Loucy (cell line): ENCODE measurements at regions not wholly inside any gene's neighbourhood (a gene's known extent, or its start where the extent isn't known, plus 50 kb on each side); places are given as distances from the start of the nearest gene placed in this dataset.

Experiments used
- EZH2phosphoT487 ChIP-seq: fragments of 200-600 bp; IDR thresholded peaks from 2 replicates; pipeline ENCODE4 v1.6.1; 2018; ENCODE audit warnings: antibody characterized with exemption, mild to moderate bottlenecking, moderate library complexity, borderline replicate concordance
- TF ChIP-seq, protein P1 (sequence below): fragments of 200-600 bp; sonication (generic); conservative IDR thresholded peaks from 2 replicates; pipeline ENCODE4 v1.5.1; 2014; ENCODE audit warnings: mild to moderate bottlenecking, antibody characterized with exemption, low read length

DNA sequence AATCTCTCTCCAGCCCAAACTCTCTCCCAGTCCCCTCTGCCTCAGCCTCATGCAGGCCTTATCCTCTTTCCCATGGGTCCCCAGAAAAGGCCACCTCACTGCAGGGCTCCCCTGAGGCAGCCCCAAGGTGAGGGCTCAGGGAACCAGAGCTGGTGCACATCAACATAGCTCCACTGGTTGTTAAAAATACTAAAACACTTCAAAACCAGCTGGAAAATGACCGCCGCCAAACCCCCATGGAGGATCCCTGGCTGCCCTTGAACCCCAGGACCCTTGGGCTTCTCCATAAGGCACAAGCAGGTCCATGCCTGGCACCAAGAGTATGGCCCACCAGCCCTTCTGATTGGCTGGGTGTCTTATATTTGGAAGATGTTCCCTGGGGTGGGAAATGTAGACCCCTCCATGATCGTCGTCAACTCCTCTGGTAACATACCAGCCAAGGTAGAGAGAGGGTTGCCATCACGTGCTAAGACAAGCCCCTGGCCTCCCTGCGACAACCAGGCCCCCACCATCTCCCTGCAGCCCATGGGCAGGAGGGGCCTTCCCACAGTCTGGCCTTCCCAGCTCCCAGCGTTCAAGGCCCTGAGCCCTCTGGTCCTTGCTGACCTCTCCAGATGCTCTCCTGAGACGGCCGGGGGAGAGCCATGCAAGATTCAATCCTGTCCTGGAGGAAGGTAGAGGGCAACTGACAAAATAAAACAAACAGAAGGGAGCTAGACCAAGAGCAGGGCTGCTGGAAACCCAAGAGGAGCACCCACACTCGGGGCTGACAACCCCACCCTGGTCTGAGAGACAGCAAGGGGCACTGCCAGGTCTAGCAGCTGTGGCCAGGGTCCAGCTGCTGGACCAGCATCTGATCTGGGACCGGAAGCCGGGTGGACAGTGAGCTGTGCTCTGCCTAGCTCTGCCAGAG, 132.1 kb upstream of the PRR20G start:
- TF ChIP-seq, protein P1, sequence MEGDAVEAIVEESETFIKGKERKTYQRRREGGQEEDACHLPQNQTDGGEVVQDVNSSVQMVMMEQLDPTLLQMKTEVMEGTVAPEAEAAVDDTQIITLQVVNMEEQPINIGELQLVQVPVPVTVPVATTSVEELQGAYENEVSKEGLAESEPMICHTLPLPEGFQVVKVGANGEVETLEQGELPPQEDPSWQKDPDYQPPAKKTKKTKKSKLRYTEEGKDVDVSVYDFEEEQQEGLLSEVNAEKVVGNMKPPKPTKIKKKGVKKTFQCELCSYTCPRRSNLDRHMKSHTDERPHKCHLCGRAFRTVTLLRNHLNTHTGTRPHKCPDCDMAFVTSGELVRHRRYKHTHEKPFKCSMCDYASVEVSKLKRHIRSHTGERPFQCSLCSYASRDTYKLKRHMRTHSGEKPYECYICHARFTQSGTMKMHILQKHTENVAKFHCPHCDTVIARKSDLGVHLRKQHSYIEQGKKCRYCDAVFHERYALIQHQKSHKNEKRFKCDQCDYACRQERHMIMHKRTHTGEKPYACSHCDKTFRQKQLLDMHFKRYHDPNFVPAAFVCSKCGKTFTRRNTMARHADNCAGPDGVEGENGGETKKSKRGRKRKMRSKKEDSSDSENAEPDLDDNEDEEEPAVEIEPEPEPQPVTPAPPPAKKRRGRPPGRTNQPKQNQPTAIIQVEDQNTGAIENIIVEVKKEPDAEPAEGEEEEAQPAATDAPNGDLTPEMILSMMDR = no peak
- no peak for TF ChIP-seq EZH2phosphoT487
